Skin epidermis (tissue), 12 donors: ENCODE measurements at regions not wholly inside any gene's neighbourhood (a gene's known extent, or its start where the extent isn't known, plus 50 kb on each side); places are given as distances from the start of the nearest gene placed in this dataset.
A peak's percentile ranks its signal among the peaks of the same experiment; 100 is the strongest.
"Not testable (repeated sequence)": the region's sequence is repeated elsewhere in the genome, so short reads cannot be mapped to it uniquely, and the experiment has no call there.

Experiments
- H3K27ac ChIP-seq, 21 experiments: fragments of 200-600 bp; sonication (generic) in 11 of 21; one replicate each; pipeline ENCODE4 v1.5.0; 2020; ENCODE audit warnings: mild to moderate bottlenecking in 3 of 21, inconsistent platforms in 2 of 21, moderate library complexity in 2 of 21
- H3K4me3 ChIP-seq, 7 experiments: fragments of 200-600 bp; sonication (generic) in 2 of 7; one replicate each; pipeline ENCODE4 v1.5.0; 2020; ENCODE audit warnings: inconsistent platforms in 2 of 7, mild to moderate bottlenecking in 2 of 7, moderate library complexity in 1 of 7

GRCh38 chr3:77707281-77707680 is 667.4 kb downstream of the ROBO2 start:
- no peak overlapping the region for H3K4me3 ChIP-seq
- no peak overlapping the region for H3K27ac ChIP-seq

- Histone ChIP-seq H3K4me3 (no peak overlapping the region), H3K27ac (no peak overlapping the region)
Measured at GRCh38 chr3:77709155-77709554, 669.3 kb downstream of the ROBO2 start.

- H3K4me3 ChIP-seq = no peak overlapping the region
- H3K27ac ChIP-seq = no peak overlapping the region
Measured at GRCh38 chr3:77718311-77718710, 678.4 kb downstream of the ROBO2 start.

GRCh38 chr3:77720460-77720971 is 680.6 kb downstream of the ROBO2 start:
- H3K27ac ChIP-seq = no peak overlapping the region
- no peak overlapping the region for H3K4me3 ChIP-seq

GRCh38 chr3:77726517-77726916 is 686.6 kb downstream of the ROBO2 start:
- no peak overlapping the region for H3K4me3 ChIP-seq
- no peak overlapping the region for H3K27ac ChIP-seq

GRCh38 chr3:77746048-77746447 is 706.1 kb downstream of the ROBO2 start:
- Histone ChIP-seq H3K4me3 (no peak overlapping the region), H3K27ac (no peak overlapping the region)

GRCh38 chr3:77746892-77747291 is 707.0 kb downstream of the ROBO2 start:
- H3K4me3 ChIP-seq = no peak overlapping the region
- H3K27ac ChIP-seq = no peak overlapping the region

- H3K4me3 ChIP-seq, H3K27ac ChIP-seq: not testable (repeated sequence)
Measured at GRCh38 chr3:77756397-77756975, 716.6 kb downstream of the ROBO2 start.

- Histone ChIP-seq H3K4me3 (no peak overlapping the region), H3K27ac (no peak overlapping the region)
Measured at GRCh38 chr3:77772459-77772858, 732.6 kb downstream of the ROBO2 start.

- no peak overlapping the region for H3K27ac ChIP-seq
Measured at GRCh38 chr3:77773084-77773483, 733.2 kb downstream of the ROBO2 start.

GRCh38 chr3:77780278-77780996 is 740.5 kb downstream of the ROBO2 start:
- Histone ChIP-seq H3K27ac (no peak overlapping the region), H3K4me3 (no peak overlapping the region)

More at GRCh38 chr3:77773084-77773483, 733.2 kb downstream of the ROBO2 start:
- no peak overlapping the region for H3K4me3 ChIP-seq

GRCh38 chr3:77786216-77786615 is 746.3 kb downstream of the ROBO2 start:
- Histone ChIP-seq H3K4me3 (no peak overlapping the region), H3K27ac (no peak overlapping the region)

- Histone ChIP-seq H3K4me3 (no peak overlapping the region), H3K27ac (no peak overlapping the region)
Measured at GRCh38 chr3:77795013-77795412, 755.1 kb downstream of the ROBO2 start.

- H3K27ac ChIP-seq = no peak overlapping the region
- H3K4me3 ChIP-seq = no peak overlapping the region
Measured at GRCh38 chr3:77799278-77799677, 759.4 kb downstream of the ROBO2 start.

- H3K4me3 ChIP-seq = no peak overlapping the region
- H3K27ac ChIP-seq = peak overlapping the region in 1 of 21 experiments; percentile 47
Measured at GRCh38 chr3:77800893-77801292, 761.0 kb downstream of the ROBO2 start.

GRCh38 chr3:77807312-77807711 is 767.4 kb downstream of the ROBO2 start:
- Histone ChIP-seq H3K27ac (no peak overlapping the region), H3K4me3 (no peak overlapping the region)

- no peak overlapping the region for H3K4me3 ChIP-seq
- H3K27ac ChIP-seq = no peak overlapping the region
Measured at GRCh38 chr3:77814845-77815244, 774.9 kb downstream of the ROBO2 start.

GRCh38 chr3:77815467-77815866 is 775.6 kb downstream of the ROBO2 start:
- Histone ChIP-seq H3K27ac (no peak overlapping the region), H3K4me3 (no peak overlapping the region)

- Histone ChIP-seq H3K4me3 (no peak overlapping the region), H3K27ac (no peak overlapping the region)
Measured at GRCh38 chr3:77816366-77816765, 776.5 kb downstream of the ROBO2 start.

- no peak overlapping the region for H3K4me3 ChIP-seq
- peak overlapping the region in 7 of 21 experiments; percentile 5 to 76 (median 49) for H3K27ac ChIP-seq
Measured at GRCh38 chr3:77825001-77825827, 785.3 kb downstream of the ROBO2 start.

GRCh38 chr3:77835921-77836320 is 796.0 kb downstream of the ROBO2 start:
- Histone ChIP-seq H3K27ac (no peak overlapping the region), H3K4me3 (no peak overlapping the region)
